Caco-2 (cell line): ENCODE measurements at regions not wholly inside any gene's neighbourhood (a gene's known extent, or its start where the extent isn't known, plus 50 kb on each side); places are given as distances from the start of the nearest gene placed in this dataset.

Source experiments
- BruUV-seq: library from RNA; stranded (reverse); fragments of 400-500 nt; replicated peaks from 2 replicates; lab custom pipeline; 2021; lab: Mats Ljungman, UMichigan
- CTCF ChIA-PET: fragments of 300-600 bp; sonication (Branson Sonifier 250); formaldehyde crosslinking; loops from one replicate; lab custom pipeline; 2022; ENCODE audit warnings: antibody characterized with exemption; lab: Charles Lee
- POLR2A ChIA-PET: fragments of 300-600 bp; sonication (Branson Sonifier 250); formaldehyde crosslinking; loops from one replicate; lab custom pipeline; 2022; ENCODE audit warnings: antibody characterized with exemption; lab: Charles Lee
- DNase-seq, 2 experiments: peaks; one replicate each; pipeline versions ENCODE4 v3.0.0 to v3.0.0-alpha.2; 2020 to 2022
- H3K27me3 ChIP-seq: replicated peaks from 2 replicates; pipeline ENCODE4 v1.6.0; 2011; ENCODE audit warnings: low read length; ENCODE audit not compliant: control insufficient read depth, insufficient read depth
- H3K36me3 ChIP-seq: 2 replicates; pipeline ENCODE4 v1.5.1; 2011; ENCODE audit warnings: low read length; ENCODE audit not compliant: control insufficient read depth, insufficient read depth
- H3K4me1 ChIP-seq: fragments of 250-450 bp; sonication (Bioruptor Pico); 2 replicates; pipeline ENCODE4 v1.5.1; 2020; ENCODE audit warnings: mild to moderate bottlenecking
- H3K4me3 ChIP-seq: 2 replicates; pipeline ENCODE4 v1.5.1; 2011; ENCODE audit warnings: low read depth, mild to moderate bottlenecking, control low read depth, low read length
- H3K9me3 ChIP-seq: fragments of 250-450 bp; sonication (Bioruptor Pico); 2 replicates; pipeline ENCODE4 v1.5.1; 2020; ENCODE audit warnings: mild to moderate bottlenecking, moderate library complexity
- H3K27ac Mint-ChIP-seq: one replicate; pipeline ENCODE4 v1.8.0; 2022; ENCODE audit warnings: mixed read lengths; ENCODE audit not compliant: unreplicated experiment
- H3K27me3 Mint-ChIP-seq: one replicate; pipeline ENCODE4 v1.8.0; 2022; ENCODE audit warnings: mixed read lengths; ENCODE audit not compliant: insufficient read depth, unreplicated experiment
- H3K36me3 Mint-ChIP-seq: one replicate; pipeline ENCODE4 v1.8.0; 2022; ENCODE audit warnings: mild to moderate bottlenecking, mixed read lengths; ENCODE audit not compliant: insufficient read depth, unreplicated experiment
- H3K4me1 Mint-ChIP-seq: one replicate; pipeline ENCODE4 v1.8.0; 2022; ENCODE audit warnings: low read depth, mixed read lengths; ENCODE audit not compliant: unreplicated experiment
- H3K4me3 Mint-ChIP-seq: one replicate; pipeline ENCODE4 v1.8.0; 2022; ENCODE audit warnings: mild to moderate bottlenecking, moderate library complexity, mixed read lengths; ENCODE audit not compliant: unreplicated experiment
- H3K9me3 Mint-ChIP-seq: one replicate; pipeline ENCODE4 v1.8.0; 2022; ENCODE audit warnings: mixed read lengths; ENCODE audit not compliant: unreplicated experiment
- intact Hi-C: fragments of 100-400 bp; cut with micrococcal nuclease; formaldehyde crosslinking; loops from one replicate; pipeline ENCODE4 v1.10.0; 2022; ENCODE audit not compliant: unreplicated experiment
- TF ChIP-seq, protein P1 (sequence below), 2 experiments: fragments of 200-600 bp in 1 of 2; IDR thresholded peaks; 1 replicate in 1 of 2; 2 replicates in 1 of 2; pipeline versions ENCODE4 v1.5.1 to v1.8.0; 2011 to 2022; ENCODE audit warnings: antibody characterized with exemption in 1 of 2, control low read depth in 1 of 2, inconsistent platforms in 1 of 2, low read depth in 1 of 2, low read length in 1 of 2, mild to moderate bottlenecking in 1 of 2, moderate library complexity in 1 of 2; ENCODE audit not compliant: insufficient read depth in 1 of 2, severe bottlenecking in 1 of 2, unreplicated experiment in 1 of 2

DNA sequence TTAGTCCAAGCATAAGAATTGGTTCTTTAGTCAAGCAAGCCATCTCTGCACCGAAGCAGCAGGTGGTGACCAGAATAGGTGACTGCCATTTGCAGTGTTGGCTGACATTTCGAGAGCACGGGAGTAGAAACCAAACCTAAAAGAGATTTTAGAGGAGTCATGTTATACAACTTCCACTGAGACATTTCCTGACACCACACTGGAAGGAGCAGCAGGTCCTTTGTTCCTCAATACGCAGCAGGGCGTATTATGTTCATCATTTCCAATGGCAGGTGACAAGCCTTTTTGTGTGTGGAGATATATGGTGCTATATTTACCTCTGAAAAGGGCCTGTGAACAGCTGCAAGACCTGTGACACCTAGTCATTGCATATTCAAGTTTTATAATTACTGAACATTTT, 418.8 kb upstream of the NETO1 start:
- BruUV-seq, result no TSS peak
- CTCF ChIA-PET, result no interaction called here

DNA sequence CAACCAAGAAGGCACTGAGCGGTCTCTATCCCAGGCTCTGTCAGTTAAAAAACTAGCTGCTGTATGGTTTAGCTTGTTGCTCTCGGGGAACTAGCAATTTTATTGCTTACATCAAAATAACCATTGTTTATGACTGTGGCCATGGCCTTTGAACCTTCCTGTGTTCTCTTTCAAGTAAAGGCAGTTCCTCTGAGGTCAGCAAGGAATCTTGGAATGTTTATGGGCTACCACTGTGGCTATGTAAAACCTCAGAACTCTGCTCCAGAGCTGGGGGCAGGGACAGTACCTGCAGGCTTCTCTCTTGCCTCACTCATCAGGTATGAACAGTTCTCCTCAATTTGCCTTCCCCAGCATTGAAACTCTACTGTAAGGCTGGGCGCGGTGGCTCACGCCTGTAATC, 416.0 kb upstream of the NETO1 start:
- H3K9me3 ChIP-seq, result no peaks in the 10 kb centered on the region
- POLR2A ChIA-PET, result no interaction called here
- CTCF ChIA-PET, result no interaction called here
- no peak overlapping the region for H3K4me3 Mint-ChIP-seq
- H3K9me3 Mint-ChIP-seq, result no peaks in the 10 kb centered on the region
- intact Hi-C loops, result no loop called here
- H3K27ac Mint-ChIP-seq, result no peak overlapping the region
- H3K27me3 ChIP-seq, result no peaks in the 10 kb centered on the region
- H3K4me1 Mint-ChIP-seq, result no peaks in the 10 kb centered on the region
- no peak for DNase-seq
- H3K36me3 ChIP-seq, result no peaks in the 10 kb centered on the region
- H3K4me1 ChIP-seq, result no peaks in the 10 kb centered on the region
- no peaks in the 10 kb centered on the region for H3K36me3 Mint-ChIP-seq
- TF ChIP-seq, protein P1, sequence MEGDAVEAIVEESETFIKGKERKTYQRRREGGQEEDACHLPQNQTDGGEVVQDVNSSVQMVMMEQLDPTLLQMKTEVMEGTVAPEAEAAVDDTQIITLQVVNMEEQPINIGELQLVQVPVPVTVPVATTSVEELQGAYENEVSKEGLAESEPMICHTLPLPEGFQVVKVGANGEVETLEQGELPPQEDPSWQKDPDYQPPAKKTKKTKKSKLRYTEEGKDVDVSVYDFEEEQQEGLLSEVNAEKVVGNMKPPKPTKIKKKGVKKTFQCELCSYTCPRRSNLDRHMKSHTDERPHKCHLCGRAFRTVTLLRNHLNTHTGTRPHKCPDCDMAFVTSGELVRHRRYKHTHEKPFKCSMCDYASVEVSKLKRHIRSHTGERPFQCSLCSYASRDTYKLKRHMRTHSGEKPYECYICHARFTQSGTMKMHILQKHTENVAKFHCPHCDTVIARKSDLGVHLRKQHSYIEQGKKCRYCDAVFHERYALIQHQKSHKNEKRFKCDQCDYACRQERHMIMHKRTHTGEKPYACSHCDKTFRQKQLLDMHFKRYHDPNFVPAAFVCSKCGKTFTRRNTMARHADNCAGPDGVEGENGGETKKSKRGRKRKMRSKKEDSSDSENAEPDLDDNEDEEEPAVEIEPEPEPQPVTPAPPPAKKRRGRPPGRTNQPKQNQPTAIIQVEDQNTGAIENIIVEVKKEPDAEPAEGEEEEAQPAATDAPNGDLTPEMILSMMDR (IDR thresholded peaks at IDR 0.05; ENCODE audit: insufficient read depth in 1 of 2, low read depth in 1 of 2, low read length in 1 of 2, severe bottlenecking in 1 of 2, unreplicated experiment in 1 of 2), result no peak
- no peak overlapping the region for H3K4me3 ChIP-seq
- no TSS peak for BruUV-seq
- no peaks in the 10 kb centered on the region for H3K27me3 Mint-ChIP-seq

More for the DNA sequence above, 418.8 kb upstream of the NETO1 start:
- Mint-ChIP-seq H3K36me3 (no peaks in the 10 kb centered on the region), H3K4me1 (no peaks in the 10 kb centered on the region), H3K9me3 (no peaks in the 10 kb centered on the region), H3K27me3 (no peaks in the 10 kb centered on the region), H3K4me3 (no peak overlapping the region), H3K27ac (no peak overlapping the region)
- Histone ChIP-seq H3K27me3 (no peaks in the 10 kb centered on the region), H3K36me3 (no peaks in the 10 kb centered on the region), H3K4me3 (no peak overlapping the region), H3K9me3 (no peaks in the 10 kb centered on the region), H3K4me1 (no peaks in the 10 kb centered on the region)
- POLR2A ChIA-PET, result no interaction called here
- no peak for DNase-seq
- TF ChIP-seq, protein P1 (IDR thresholded peaks at IDR 0.05; ENCODE audit: insufficient read depth in 1 of 2, low read depth in 1 of 2, low read length in 1 of 2, severe bottlenecking in 1 of 2, unreplicated experiment in 1 of 2), result no peak
- intact Hi-C loops, result no loop called here

DNA sequence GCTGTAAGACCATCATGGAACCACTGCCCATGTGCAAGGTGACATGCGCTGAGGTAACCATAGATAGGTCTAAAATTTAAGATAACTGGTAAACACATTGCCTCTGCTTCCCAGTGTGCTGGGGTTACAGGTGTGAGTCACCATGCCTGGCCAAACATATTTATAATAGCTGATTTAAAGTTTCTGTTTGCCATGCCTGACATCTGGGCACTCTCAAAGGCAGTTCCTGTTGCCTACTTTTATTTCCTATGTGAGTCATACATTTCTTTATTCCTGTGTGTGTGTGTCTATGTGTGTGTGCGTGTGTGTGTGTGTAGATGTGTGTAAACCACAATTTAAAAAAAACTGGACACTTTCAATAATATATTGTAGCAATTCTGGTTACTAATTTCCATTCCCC, 415.2 kb upstream of the NETO1 start:
- Mint-ChIP-seq H3K27me3 (no peaks in the 10 kb centered on the region), H3K4me1 (no peaks in the 10 kb centered on the region), H3K27ac (no peak overlapping the region), H3K9me3 (no peaks in the 10 kb centered on the region), H3K36me3 (no peaks in the 10 kb centered on the region), H3K4me3 (no peak overlapping the region)
- DNase-seq, result no peak
- TF ChIP-seq, protein P1 (IDR thresholded peaks at IDR 0.05; ENCODE audit: insufficient read depth in 1 of 2, low read depth in 1 of 2, low read length in 1 of 2, severe bottlenecking in 1 of 2, unreplicated experiment in 1 of 2), result no peak
- H3K27me3 ChIP-seq, result no peaks in the 10 kb centered on the region
- BruUV-seq, result no TSS peak
- intact Hi-C loops, result no loop called here
- H3K36me3 ChIP-seq, result no peaks in the 10 kb centered on the region
- CTCF ChIA-PET, result no interaction called here
- H3K9me3 ChIP-seq, result no peaks in the 10 kb centered on the region
- H3K4me3 ChIP-seq, result no peak overlapping the region
- H3K4me1 ChIP-seq, result no peaks in the 10 kb centered on the region
- POLR2A ChIA-PET, result no interaction called here
